Endothelial cell of umbilical vein (primary cell): ENCODE measurements at regions not wholly inside any gene's neighbourhood (a gene's known extent, or its start where the extent isn't known, plus 50 kb on each side); places are given as distances from the start of the nearest gene placed in this dataset.

ENCODE experiments used
- EZH2 ChIP-seq: IDR thresholded peaks from 2 replicates; pipeline ENCODE4 v1.6.1; 2012; ENCODE audit warnings: borderline replicate concordance, low read depth, mild to moderate bottlenecking, moderate library complexity, low read length, inconsistent platforms; ENCODE audit not compliant: severe bottlenecking
- FOS ChIP-seq: IDR thresholded peaks from 2 replicates; pipeline ENCODE4 v1.6.1; 2011; ENCODE audit warnings: mild to moderate bottlenecking, low read length, moderate library complexity, borderline replicate concordance; ENCODE audit not compliant: insufficient read depth
- MYC ChIP-seq: IDR thresholded peaks from one replicate; pipeline ENCODE4 v1.6.1; 2011; ENCODE audit warnings: mild to moderate bottlenecking, low read depth, low read length
- POLR2A ChIP-seq: IDR thresholded peaks from 2 replicates; pipeline ENCODE4 v1.6.1; 2012; ENCODE audit warnings: low read depth, mild to moderate bottlenecking, control low read depth, low read length
- POLR2AphosphoS5 ChIP-seq: IDR thresholded peaks from 2 replicates; pipeline ENCODE4 v1.6.1; 2012; ENCODE audit warnings: low read depth, mild to moderate bottlenecking, control low read depth, low read length, moderate library complexity; ENCODE audit not compliant: insufficient read depth
- TF ChIP-seq, protein P1 (sequence below), 2 donors: IDR thresholded peaks; 1 replicate in 1 of 2; 2 replicates in 1 of 2; pipeline ENCODE4 v1.5.1; 2011; ENCODE audit warnings: low read length in 2 of 2, mild to moderate bottlenecking in 2 of 2, moderate library complexity in 2 of 2, control low read depth in 1 of 2, inconsistent platforms in 1 of 2, low read depth in 1 of 2; ENCODE audit not compliant: insufficient read depth in 1 of 2; ENCODE audit errors: extremely low read depth in 1 of 2
- TF ChIP-seq, protein P2 (sequence below): IDR thresholded peaks from 2 replicates; pipeline ENCODE4 v1.6.1; 2011; ENCODE audit not compliant: insufficient read depth, insufficient read length

DNA sequence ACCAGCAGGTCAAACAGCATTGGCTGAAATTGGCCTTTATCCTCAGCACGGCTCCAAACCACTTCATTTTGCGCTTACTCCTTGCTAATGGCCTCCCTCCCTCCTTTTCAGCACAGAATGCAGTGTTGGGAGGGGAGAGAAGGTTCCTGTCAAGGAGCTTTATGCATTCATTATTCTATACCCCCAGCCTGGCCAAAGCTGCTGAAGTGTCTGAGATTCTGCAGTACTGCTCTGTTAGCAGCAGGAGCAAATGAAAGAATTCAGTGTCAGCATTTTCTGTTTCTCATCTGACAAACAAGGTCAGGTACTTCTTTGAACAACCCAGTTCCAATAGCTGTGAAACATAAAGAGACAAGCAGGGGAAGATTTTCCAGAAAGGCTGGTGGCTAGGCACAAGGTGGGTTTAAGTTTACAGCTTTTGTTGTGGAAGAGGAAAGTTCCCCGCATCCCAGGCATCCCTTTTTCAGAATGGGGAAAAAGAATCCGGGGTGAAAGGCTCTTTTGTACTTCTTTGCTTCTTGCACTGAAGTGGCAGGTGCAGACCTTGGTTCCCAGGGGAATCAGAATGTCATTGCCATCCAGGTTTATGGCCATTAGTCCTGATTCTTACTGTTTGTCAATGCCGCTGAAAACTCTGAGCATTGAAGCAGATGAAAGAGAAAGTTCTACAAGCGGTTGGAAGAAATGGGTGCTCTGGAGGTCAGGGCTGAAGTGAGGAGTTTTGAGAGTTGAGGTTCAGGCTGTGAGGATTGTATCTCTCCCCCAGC, 109.3 kb upstream of the APC start:
- TF ChIP-seq, protein P1, sequence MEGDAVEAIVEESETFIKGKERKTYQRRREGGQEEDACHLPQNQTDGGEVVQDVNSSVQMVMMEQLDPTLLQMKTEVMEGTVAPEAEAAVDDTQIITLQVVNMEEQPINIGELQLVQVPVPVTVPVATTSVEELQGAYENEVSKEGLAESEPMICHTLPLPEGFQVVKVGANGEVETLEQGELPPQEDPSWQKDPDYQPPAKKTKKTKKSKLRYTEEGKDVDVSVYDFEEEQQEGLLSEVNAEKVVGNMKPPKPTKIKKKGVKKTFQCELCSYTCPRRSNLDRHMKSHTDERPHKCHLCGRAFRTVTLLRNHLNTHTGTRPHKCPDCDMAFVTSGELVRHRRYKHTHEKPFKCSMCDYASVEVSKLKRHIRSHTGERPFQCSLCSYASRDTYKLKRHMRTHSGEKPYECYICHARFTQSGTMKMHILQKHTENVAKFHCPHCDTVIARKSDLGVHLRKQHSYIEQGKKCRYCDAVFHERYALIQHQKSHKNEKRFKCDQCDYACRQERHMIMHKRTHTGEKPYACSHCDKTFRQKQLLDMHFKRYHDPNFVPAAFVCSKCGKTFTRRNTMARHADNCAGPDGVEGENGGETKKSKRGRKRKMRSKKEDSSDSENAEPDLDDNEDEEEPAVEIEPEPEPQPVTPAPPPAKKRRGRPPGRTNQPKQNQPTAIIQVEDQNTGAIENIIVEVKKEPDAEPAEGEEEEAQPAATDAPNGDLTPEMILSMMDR (IDR thresholded peaks at IDR 0.05; ENCODE audit: extremely low read depth in 1 of 2, insufficient read depth in 1 of 2, low read depth in 1 of 2, low read length in 2 of 2): no peak
- TF ChIP-seq EZH2 (no peak), POLR2AphosphoS5 (no peak), POLR2A (no peak), MYC (no peak), FOS (no peak)
- TF ChIP-seq, protein P2, sequence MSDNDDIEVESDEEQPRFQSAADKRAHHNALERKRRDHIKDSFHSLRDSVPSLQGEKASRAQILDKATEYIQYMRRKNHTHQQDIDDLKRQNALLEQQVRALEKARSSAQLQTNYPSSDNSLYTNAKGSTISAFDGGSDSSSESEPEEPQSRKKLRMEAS: no peak
